AG09309 (cell line): ENCODE measurements at regions not wholly inside any gene's neighbourhood (a gene's known extent, or its start where the extent isn't known, plus 50 kb on each side); places are given as distances from the start of the nearest gene placed in this dataset.

Experiments
- DNase-seq: peaks from one replicate; pipeline ENCODE4 v3.0.0-alpha.2; 2010; ENCODE audit warnings: low read depth
- H3K4me3 ChIP-seq: 2 replicates; pipeline ENCODE4 v1.5.1; 2011; ENCODE audit warnings: mild to moderate bottlenecking, low read depth, low read length, moderate library complexity; ENCODE audit not compliant: control insufficient read depth
- CTCF ChIP-seq: IDR thresholded peaks from 2 replicates; pipeline ENCODE4 v1.5.1; 2011; ENCODE audit warnings: mild to moderate bottlenecking, low read depth, low read length, inconsistent platforms; ENCODE audit not compliant: insufficient read depth, control insufficient read depth; ENCODE audit errors: missing control alignments

- no peak overlapping the region for H3K4me3 ChIP-seq
- no peak for TF ChIP-seq CTCF
- no peak for DNase-seq
Measured at GRCh38 chr4:4603067-4603466, 61.2 kb upstream of the STX18 start.

GRCh38 chr4:4602468-4602867 lies 60.6 kb upstream of the STX18 start:
- no peak for TF ChIP-seq CTCF
- DNase-seq = no peak

GRCh38 chr4:4601803-4602369 lies 60.0 kb upstream of the STX18 start:
- TF ChIP-seq CTCF = no peak
- no peak overlapping the region for H3K4me3 ChIP-seq
- DNase-seq = no peak

More at GRCh38 chr4:4602468-4602867, 60.6 kb upstream of the STX18 start:
- no peak overlapping the region for H3K4me3 ChIP-seq

GRCh38 chr4:4599481-4600275 lies 57.8 kb upstream of the STX18 start:
- no peak for TF ChIP-seq CTCF
- H3K4me3 ChIP-seq = no peak overlapping the region
- no peak for DNase-seq

GRCh38 chr4:4598851-4599411 lies 57.1 kb upstream of the STX18 start:
- DNase-seq = no peak
- no peak for TF ChIP-seq CTCF

GRCh38 chr4:4596720-4597119 lies 54.9 kb upstream of the STX18 start:
- no peak for TF ChIP-seq CTCF
- DNase-seq = no peak

More at GRCh38 chr4:4598851-4599411, 57.1 kb upstream of the STX18 start:
- no peak overlapping the region for H3K4me3 ChIP-seq

More at GRCh38 chr4:4596720-4597119, 54.9 kb upstream of the STX18 start:
- no peak overlapping the region for H3K4me3 ChIP-seq
